ENCODE measurements at regions not wholly inside any gene's neighbourhood (a gene's known extent, or its start where the extent isn't known, plus 50 kb on each side); places are given as distances from the start of the nearest gene placed in this dataset.

GRCh38 chr4:188428935-188429334 is 289.7 kb downstream of the TRIML1 start:
- DNase-seq (ENCODE audit: low read depth) = no peak
- TF ChIP-seq, protein P1, sequence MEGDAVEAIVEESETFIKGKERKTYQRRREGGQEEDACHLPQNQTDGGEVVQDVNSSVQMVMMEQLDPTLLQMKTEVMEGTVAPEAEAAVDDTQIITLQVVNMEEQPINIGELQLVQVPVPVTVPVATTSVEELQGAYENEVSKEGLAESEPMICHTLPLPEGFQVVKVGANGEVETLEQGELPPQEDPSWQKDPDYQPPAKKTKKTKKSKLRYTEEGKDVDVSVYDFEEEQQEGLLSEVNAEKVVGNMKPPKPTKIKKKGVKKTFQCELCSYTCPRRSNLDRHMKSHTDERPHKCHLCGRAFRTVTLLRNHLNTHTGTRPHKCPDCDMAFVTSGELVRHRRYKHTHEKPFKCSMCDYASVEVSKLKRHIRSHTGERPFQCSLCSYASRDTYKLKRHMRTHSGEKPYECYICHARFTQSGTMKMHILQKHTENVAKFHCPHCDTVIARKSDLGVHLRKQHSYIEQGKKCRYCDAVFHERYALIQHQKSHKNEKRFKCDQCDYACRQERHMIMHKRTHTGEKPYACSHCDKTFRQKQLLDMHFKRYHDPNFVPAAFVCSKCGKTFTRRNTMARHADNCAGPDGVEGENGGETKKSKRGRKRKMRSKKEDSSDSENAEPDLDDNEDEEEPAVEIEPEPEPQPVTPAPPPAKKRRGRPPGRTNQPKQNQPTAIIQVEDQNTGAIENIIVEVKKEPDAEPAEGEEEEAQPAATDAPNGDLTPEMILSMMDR (conservative IDR thresholded peaks at IDR 0.05; ENCODE audit: low read depth, low read length) = no peak
- no peak overlapping the region for H3K4me3 ChIP-seq (ENCODE audit: low read depth, low read length)

DNA sequence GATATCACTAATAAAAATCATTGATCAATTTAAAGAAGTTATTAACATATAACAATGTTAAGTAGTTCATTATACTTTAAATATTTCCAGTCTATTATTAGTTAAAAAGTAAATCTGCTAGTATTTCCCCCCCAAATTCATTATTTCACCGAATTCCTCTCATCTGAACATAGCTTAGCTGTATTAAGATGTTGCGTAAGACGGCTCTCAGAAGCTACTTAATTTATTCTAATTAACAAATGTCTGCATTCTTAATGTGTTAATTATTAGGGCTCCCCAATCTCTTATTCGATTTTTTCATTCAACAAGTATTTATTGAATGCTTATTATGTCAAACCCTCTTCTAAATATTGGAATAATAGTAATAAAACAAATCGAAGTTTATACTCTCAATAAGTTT is 290.7 kb downstream of the TRIML1 start:
- TF ChIP-seq, protein P1 (conservative IDR thresholded peaks at IDR 0.05; ENCODE audit: low read depth, low read length) = no peak
- no peak overlapping the region for H3K4me3 ChIP-seq (ENCODE audit: low read depth, low read length)
- no peak for DNase-seq (ENCODE audit: low read depth)

DNA sequence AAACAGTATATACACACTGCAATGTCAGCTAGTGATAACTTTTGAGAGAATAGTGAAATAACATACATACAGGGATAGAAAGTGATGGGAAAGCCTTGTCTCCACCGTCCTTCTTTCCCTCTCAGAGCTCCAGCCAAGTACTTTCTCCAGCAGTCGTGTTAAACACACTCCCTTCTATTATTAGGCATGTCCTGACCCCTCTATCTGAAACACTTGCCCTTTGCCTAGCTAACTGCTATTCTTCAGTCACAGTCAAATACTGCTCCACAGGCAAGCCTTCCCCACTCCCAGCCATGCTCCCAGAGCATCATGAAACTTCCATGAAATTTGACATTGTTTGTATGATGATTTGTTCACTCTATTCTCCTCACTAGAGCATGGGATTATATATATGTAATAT is 291.1 kb downstream of the TRIML1 start:
- TF ChIP-seq, protein P1 (conservative IDR thresholded peaks at IDR 0.05; ENCODE audit: low read depth, low read length) = no peak
- H3K4me3 ChIP-seq (ENCODE audit: low read depth, low read length) = no peak overlapping the region
- no peak for DNase-seq (ENCODE audit: low read depth)

- H3K4me3 ChIP-seq (ENCODE audit: low read depth, low read length) = no peak overlapping the region
- no peak for DNase-seq (ENCODE audit: low read depth)
- TF ChIP-seq, protein P1 (conservative IDR thresholded peaks at IDR 0.05; ENCODE audit: low read depth, low read length) = no peak
These were observed 293.1 kb downstream of the TRIML1 start for GRCh38 chr4:188432328-188432727.

GRCh38 chr4:188433741-188434315 is 294.6 kb downstream of the TRIML1 start:
- no peak overlapping the region for H3K4me3 ChIP-seq (ENCODE audit: low read depth, low read length)
- DNase-seq (ENCODE audit: low read depth) = no peak
- TF ChIP-seq, protein P1 (conservative IDR thresholded peaks at IDR 0.05; ENCODE audit: low read depth, low read length) = no peak

DNA sequence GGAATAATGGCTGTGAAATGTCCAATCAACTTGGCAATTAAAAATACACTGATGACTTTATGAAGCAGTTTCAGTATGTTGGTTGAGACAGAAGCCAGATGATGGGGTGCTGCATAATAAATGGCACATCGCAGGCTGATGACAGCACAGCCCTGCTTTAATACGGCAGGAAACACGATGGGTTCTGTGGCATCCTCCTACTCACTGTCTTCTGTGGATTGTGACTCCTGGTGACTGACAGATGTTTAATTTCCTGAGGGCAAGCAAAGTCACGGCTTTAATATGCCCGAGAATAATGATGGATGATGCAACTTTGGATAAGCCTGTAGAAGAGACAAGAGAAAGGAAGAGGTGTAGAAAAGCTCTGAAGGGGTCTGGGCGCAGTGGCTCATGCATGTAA is 295.4 kb downstream of the TRIML1 start:
- no peak overlapping the region for H3K4me3 ChIP-seq (ENCODE audit: low read depth, low read length)
- no peak for DNase-seq (ENCODE audit: low read depth)
- TF ChIP-seq, protein P1 (conservative IDR thresholded peaks at IDR 0.05; ENCODE audit: low read depth, low read length) = no peak

- TF ChIP-seq, protein P1 (conservative IDR thresholded peaks at IDR 0.05; ENCODE audit: low read depth, low read length) = no peak
These were observed 296.1 kb downstream of the TRIML1 start for GRCh38 chr4:188435381-188435780.

More at GRCh38 chr4:188435381-188435780, 296.1 kb downstream of the TRIML1 start:
- no peak overlapping the region for H3K4me3 ChIP-seq (ENCODE audit: low read depth, low read length)
- DNase-seq (ENCODE audit: low read depth) = no peak
